RWPE1 (cell line): ENCODE measurements at regions not wholly inside any gene's neighbourhood (a gene's known extent, or its start where the extent isn't known, plus 50 kb on each side); places are given as distances from the start of the nearest gene placed in this dataset.

ENCODE experiments used
- CTCF ChIA-PET: fragments of 350-600 bp; sonication (Branson Sonifier 250); formaldehyde crosslinking; extraction: SDS; loops from one replicate; lab custom pipeline; 2021; lab: Yijun Ruan, JAX
- POLR2A ChIA-PET: fragments of 400-600 bp; formaldehyde crosslinking; extraction: SDS; loops from one replicate; lab custom pipeline; 2020; ENCODE audit warnings: antibody characterized with exemption; ENCODE audit not compliant: low non-redundant PET; lab: Yijun Ruan, JAX
- DNase-seq: peaks from one replicate; pipeline ENCODE4 v3.0.0; 2012; ENCODE audit warnings: low spot score
- H3K27ac ChIP-seq: fragments of 450-650 bp; 2 replicates; pipeline ENCODE4 v1.5.1; 2017
- CTCF ChIP-seq: fragments of 450-650 bp; conservative IDR thresholded peaks from 2 replicates; pipeline ENCODE4 v1.5.1; 2017; ENCODE audit warnings: low read depth, mild to moderate bottlenecking

DNA sequence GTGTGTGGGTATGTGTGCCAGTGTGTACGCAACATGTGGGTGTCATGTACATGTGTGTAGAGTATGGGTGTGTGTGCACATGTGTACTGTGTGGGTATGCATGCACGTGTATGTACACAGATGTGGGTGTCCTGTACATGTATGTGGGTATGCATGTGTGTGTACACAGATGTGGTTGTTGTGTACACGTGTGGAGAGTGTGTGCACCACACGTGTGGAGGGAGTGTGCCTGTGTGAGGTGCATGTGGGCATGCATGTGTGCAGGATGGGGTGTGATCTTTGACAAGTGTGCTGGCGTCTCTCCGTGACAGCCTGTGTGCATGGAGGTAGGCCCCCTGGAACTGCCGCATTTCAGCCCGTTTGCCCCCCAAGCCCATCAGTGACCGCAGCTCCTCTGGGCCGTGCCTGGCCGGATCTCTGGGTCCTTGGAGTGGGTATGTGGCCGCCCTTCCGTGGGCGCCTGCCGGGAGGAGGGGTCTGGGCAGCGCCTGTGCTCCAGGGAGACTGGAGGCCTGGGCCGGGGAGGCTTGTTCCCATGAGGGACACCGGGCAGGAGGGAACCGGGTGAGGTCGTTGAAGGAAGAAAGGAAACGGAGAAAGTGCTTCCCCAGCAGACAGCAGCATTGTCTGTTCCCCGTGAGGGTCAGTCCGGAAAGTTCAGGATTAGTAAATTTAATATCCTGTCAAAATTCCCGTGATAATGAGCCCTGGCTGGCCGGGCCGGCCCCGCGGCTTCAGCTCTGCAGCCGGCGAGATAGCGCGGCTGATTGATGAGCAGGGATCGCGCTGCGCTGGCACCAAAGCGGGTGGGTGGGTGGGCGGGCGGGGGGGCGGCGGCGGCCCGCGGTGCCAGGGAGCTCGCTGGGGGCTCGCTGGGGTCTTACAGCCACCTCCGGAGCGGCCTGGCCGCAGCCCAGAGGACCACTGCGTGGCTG, 91.1 kb upstream of the SOX1 start:
- no peak for DNase-seq
- TF ChIP-seq CTCF: no peak
- ChIA-PET POLR2A (no interaction called here), CTCF (no interaction called here)
- H3K27ac ChIP-seq: no peak overlapping the region

- TF ChIP-seq CTCF: no peak
- CTCF ChIA-PET: no interaction called here
- POLR2A ChIA-PET: no interaction called here
- no peak overlapping the region for H3K27ac ChIP-seq
- no peak for DNase-seq
Observed at GRCh38 chr13:111976474-111977178, 90.3 kb upstream of the SOX1 start.

DNA sequence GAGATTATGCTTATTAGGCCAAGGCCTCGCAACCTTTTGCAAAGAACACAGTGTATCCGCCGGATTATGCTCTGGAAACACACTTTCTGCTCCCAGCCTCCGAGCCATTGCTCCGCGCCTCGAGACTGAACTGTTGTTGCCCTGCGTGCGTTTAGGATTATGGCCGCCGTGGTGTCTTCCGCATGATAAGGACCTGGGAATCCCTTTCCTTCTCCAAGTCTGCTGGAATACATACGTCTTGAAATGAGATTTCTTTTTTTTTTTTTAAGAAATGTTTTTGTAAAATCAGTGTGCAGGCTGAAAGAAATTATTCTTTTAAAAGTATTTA, 89.8 kb upstream of the SOX1 start:
- ChIA-PET CTCF (no interaction called here), POLR2A (no interaction called here)
- no peak for DNase-seq
- TF ChIP-seq CTCF: no peak
- no peak overlapping the region for H3K27ac ChIP-seq

DNA sequence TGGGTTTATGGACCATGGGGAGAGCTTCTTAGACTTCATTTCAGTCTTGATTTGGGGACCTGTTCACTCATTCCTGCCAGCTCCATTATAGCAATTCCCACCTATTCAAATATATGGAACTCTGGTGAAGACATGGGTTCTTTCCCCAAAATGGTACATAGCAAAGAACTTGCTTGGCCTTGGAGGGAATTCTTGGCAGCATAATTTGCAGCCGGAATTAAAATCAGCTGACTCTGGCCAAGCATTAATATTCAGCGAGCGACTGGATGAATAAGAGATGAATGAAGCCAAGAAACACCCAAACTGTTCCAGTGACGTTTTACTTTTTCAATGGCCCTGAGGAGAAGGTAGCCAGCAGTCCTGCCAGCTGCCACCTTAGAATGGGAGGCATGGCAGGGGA, 88.4 kb upstream of the SOX1 start:
- H3K27ac ChIP-seq: no peak overlapping the region
- ChIA-PET POLR2A (no interaction called here), CTCF (no interaction called here)
- no peak for TF ChIP-seq CTCF
- DNase-seq: no peak

DNA sequence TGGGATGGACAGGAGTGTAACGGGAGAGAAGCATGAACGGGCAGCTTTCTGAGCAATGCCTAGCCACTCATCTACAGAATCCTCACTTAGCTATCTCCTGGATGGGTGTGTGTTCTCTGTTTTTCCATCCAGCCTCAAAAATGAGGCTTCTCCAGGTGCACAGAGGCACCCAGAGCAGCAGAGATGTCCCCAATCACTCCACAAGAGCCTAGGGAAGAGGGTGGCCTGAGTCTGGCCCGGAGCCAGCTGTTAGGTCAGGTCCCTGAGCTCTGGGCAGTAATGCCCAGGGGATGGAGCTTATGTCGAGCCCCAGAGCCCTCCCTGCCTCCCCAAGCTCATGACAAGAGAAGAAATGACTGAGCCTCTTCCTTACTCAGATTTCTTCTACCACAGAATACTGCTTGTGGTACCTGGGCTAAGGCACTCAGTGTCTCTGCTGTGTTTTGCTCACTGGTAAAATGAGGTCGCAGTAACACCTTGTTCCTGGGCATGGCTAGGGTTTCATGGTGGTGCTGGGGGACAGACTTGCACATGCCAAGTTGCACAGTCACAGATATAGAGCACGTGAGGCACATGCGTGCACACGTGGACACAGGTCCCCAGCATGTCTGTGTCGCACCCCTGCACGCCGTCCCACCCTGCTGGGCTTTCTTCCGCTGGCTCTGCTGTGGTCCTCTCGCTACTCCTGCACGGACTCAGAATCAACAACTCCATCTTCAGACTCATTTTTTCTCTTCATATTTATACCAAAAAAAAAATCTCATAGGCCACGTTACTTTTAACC, 86.6 kb upstream of the SOX1 start:
- no peak for DNase-seq
- TF ChIP-seq CTCF: no peak
- POLR2A ChIA-PET: no interaction called here
- H3K27ac ChIP-seq: no peak overlapping the region
- CTCF ChIA-PET: no interaction called here

- no peak overlapping the region for H3K27ac ChIP-seq
- TF ChIP-seq CTCF: no peak
- no peak for DNase-seq
- CTCF ChIA-PET: no interaction called here
- POLR2A ChIA-PET: no interaction called here
Observed at GRCh38 chr13:111981006-111981405, 85.9 kb upstream of the SOX1 start.
